K562 (cell line): ENCODE measurements at regions not wholly inside any gene's neighbourhood (a gene's known extent, or its start where the extent isn't known, plus 50 kb on each side); places are given as distances from the start of the nearest gene placed in this dataset.

Experiments used
- ATAC-seq: fragments of 200-7000 bp; cut with Tn5 transposase; 3 replicates; pipeline ENCODE4 v1.9.1; 2020; ENCODE audit warnings: moderate library complexity
- BruUV-seq: library from RNA; stranded (reverse); fragments of 400-500 nt; replicated peaks from 2 replicates; lab custom pipeline; 2021; lab: Mats Ljungman, UMichigan
- CTCF ChIA-PET: fragments of 300-600 bp; formaldehyde crosslinking; extraction: SDS; loops from one replicate; lab custom pipeline; 2021; ENCODE audit warnings: low intra/inter-chr PET ratio; lab: Yijun Ruan, JAX
- POLR2A ChIA-PET: fragments of 300-600, 350-650 bp; sonication (Branson Sonifier 250); formaldehyde crosslinking; extraction: SDS; loops from one replicate; lab custom pipeline; 2021; ENCODE audit warnings: antibody characterized with exemption, inconsistent platforms; lab: Yijun Ruan, JAX
- DNase-seq, 4 experiments: peaks; one replicate each; pipeline versions ENCODE4 v3.0.0 to v3.0.0-alpha.2; 2011 to 2018; ENCODE audit warnings: low spot score in 3 of 4, mixed read lengths in 3 of 4; ENCODE audit errors: extremely low read depth in 1 of 4
- FAIRE-seq: peaks from 2 replicates; lab custom pipeline; 2011; peaks lifted over from hg19 to GRCh38; lab: Jason Lieb, UNC
- H2AFZ ChIP-seq: 2 replicates; pipeline ENCODE4 v1.6.0; 2011; ENCODE audit warnings: low read depth, low read length, control low read depth, inconsistent platforms
- H3K27ac ChIP-seq: fragments of 200-600 bp; 3 replicates; pipeline ENCODE4 v1.8.0; 2011; ENCODE audit warnings: low read depth, mild to moderate bottlenecking, control low read depth, inconsistent platforms, low read length, moderate library complexity, mixed read lengths; ENCODE audit errors: extremely low read depth
- H3K27me3 ChIP-seq, 2 experiments: fragments of 300-600 bp in 1 of 2; 2 replicates in 1 of 2; 3 replicates in 1 of 2; pipeline versions ENCODE4 v1.6.0 to v1.8.0; 2011; ENCODE audit warnings: inconsistent platforms in 2 of 2, low read length in 2 of 2, mild to moderate bottlenecking in 1 of 2, mixed read lengths in 1 of 2, moderate library complexity in 1 of 2; ENCODE audit not compliant: control insufficient read depth in 2 of 2, insufficient read depth in 2 of 2
- H3K36me3 ChIP-seq: fragments of 300-600 bp; 3 replicates; pipeline ENCODE4 v1.8.0; 2011; ENCODE audit warnings: mild to moderate bottlenecking, low read length, inconsistent platforms; ENCODE audit not compliant: control insufficient read depth, insufficient read depth
- H3K4me1 ChIP-seq, 2 experiments: fragments of 200-600 bp in 1 of 2; replicated peaks in 1 of 2; 2 replicates in 1 of 2; 3 replicates in 1 of 2; pipeline versions ENCODE4 v1.5.1 to v1.8.0; 2011; ENCODE audit warnings: inconsistent platforms in 2 of 2, low read length in 2 of 2, mild to moderate bottlenecking in 1 of 2, mixed read lengths in 1 of 2, moderate library complexity in 1 of 2; ENCODE audit not compliant: control insufficient read depth in 2 of 2, insufficient read depth in 2 of 2
- H3K4me2 ChIP-seq: 2 replicates; pipeline ENCODE4 v1.6.1; 2011; ENCODE audit warnings: low read length, control low read depth, inconsistent platforms, mixed read lengths; ENCODE audit not compliant: insufficient read depth
- H3K4me3 ChIP-seq: fragments of 200-600 bp; sonication (generic), shearing (Covaris generic); 2 replicates; pipeline ENCODE4 v1.5.1; 2016; ENCODE audit warnings: control low read depth, inconsistent platforms
- H3K79me2 ChIP-seq: fragments of 200-600 bp; 3 replicates; pipeline ENCODE4 v1.8.0; 2011; ENCODE audit warnings: low read length, inconsistent platforms; ENCODE audit not compliant: control insufficient read depth, insufficient read depth
- H3K9ac ChIP-seq, 2 experiments: 2 replicates each; pipeline versions ENCODE4 v1.6.0 to v1.6.1; 2011; ENCODE audit warnings: low read depth in 2 of 2, low read length in 2 of 2, control low read depth in 1 of 2, inconsistent platforms in 1 of 2, mild to moderate bottlenecking in 1 of 2, mixed read lengths in 1 of 2; ENCODE audit not compliant: insufficient read depth in 1 of 2
- H3K9me1 ChIP-seq: one replicate; pipeline ENCODE4 v1.6.0; 2011; ENCODE audit warnings: inconsistent platforms, mild to moderate bottlenecking, low read length, moderate library complexity; ENCODE audit not compliant: control insufficient read depth, insufficient read depth
- H3K9me3 ChIP-seq: replicated peaks from 2 replicates; pipeline ENCODE4 v1.5.1; 2011; ENCODE audit warnings: low read depth, low read length, inconsistent platforms; ENCODE audit not compliant: control insufficient read depth, insufficient read depth
- H4K20me1 ChIP-seq: replicated peaks from 2 replicates; pipeline ENCODE4 v1.6.1; 2011; ENCODE audit warnings: low read length, inconsistent platforms, mixed read lengths; ENCODE audit not compliant: control insufficient read depth, insufficient read depth
- FOXK1 ChIP-seq: sonication (generic); formaldehyde crosslinking; IDR thresholded peaks from 2 replicates; pipeline ENCODE4 v1.8.0; 2022; ENCODE audit warnings: missing genetic modification reagents, mild to moderate bottlenecking, borderline replicate concordance
- HDAC8 ChIP-seq: fragments of 450-650 bp; IDR thresholded peaks from 2 replicates; pipeline ENCODE4 v1.6.1; 2016; ENCODE audit warnings: mild to moderate bottlenecking, missing genetic modification characterization, moderate library complexity, missing compliant biosample characterization
- HEY1 ChIP-seq: fragments of 250-450 bp; sonication (Bioruptor Pico); IDR thresholded peaks from 2 replicates; pipeline ENCODE4 v1.5.0; 2020; ENCODE audit warnings: mild to moderate bottlenecking, moderate library complexity, borderline replicate concordance
- PATZ1 ChIP-seq: fragments of 250-450 bp; sonication (Bioruptor Pico); IDR thresholded peaks from 2 replicates; pipeline ENCODE4 v1.5.0; 2020; ENCODE audit warnings: mild to moderate bottlenecking, borderline replicate concordance
- ZNF239 ChIP-seq: fragments of 250-450 bp; sonication (Bioruptor Pico); IDR thresholded peaks from 2 replicates; pipeline ENCODE4 v1.4.0; 2020; ENCODE audit warnings: mild to moderate bottlenecking
- WGBS: fragments of 100-300 bp; shearing (Covaris generic); methylation state at CpG from one replicate; pipeline ENCODE4 v1.1.6; 2016; ENCODE audit warnings: low coverage, mixed read lengths; ENCODE audit not compliant: insufficient coverage; ENCODE audit errors: missing lambda C conversion rate; 5-methylcytosine and 5-hydroxymethylcytosine counted together
- in situ Hi-C: fragments of 300-500 bp; cut with MboI; formaldehyde crosslinking; loops from 4 replicates; pipeline ENCODE4 v1.15.0; 2018; ENCODE audit warnings: inconsistent platforms, mixed read lengths
- intact Hi-C: fragments of 100-400 bp; cut with micrococcal nuclease; formaldehyde crosslinking; loops from 2 replicates; pipeline ENCODE4 v1.14.2; 2022

DNA sequence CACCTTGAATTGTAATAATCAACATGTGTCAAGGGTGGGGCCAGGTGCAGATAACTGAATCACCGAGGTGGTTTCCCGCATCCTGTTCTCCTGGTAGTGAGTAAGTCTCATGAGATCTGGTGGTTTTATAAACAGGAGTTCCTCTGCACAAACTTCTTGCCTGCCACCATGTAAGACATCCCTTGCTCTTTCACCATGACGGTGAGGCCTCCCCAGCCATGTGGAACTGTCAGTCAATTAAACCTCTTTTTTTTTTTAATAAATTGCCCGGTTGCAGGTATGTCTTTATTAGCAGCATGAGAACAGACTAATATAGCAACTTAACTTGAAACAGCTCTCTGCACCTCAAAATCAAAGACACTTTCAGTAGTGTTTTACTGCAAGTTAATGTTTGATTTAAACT lies 121.6 kb downstream of the OGFRL1 start:
- H4K20me1 ChIP-seq = no peaks in the 10 kb centered on the region
- H3K4me2 ChIP-seq = no peak overlapping the region
- no peak overlapping the region for H3K9ac ChIP-seq
- WGBS = 0% methylated on average over 4 of the region's 4 CpGs
- H3K27ac ChIP-seq = no peak overlapping the region
- TF ChIP-seq PATZ1 (CRISPR knock-in tag) = no peak
- no peak for TF ChIP-seq HEY1 (CRISPR knock-in tag)
- no peaks in the 10 kb centered on the region for H3K9me1 ChIP-seq
- no peaks in the 10 kb centered on the region for H3K4me1 ChIP-seq
- no peaks in the 10 kb centered on the region for H3K9me3 ChIP-seq
- BruUV-seq = no TSS peak
- no peak overlapping the region for H2AFZ ChIP-seq
- H3K36me3 ChIP-seq = no peaks in the 10 kb centered on the region
- in situ Hi-C loops (no loop called here), intact Hi-C loops (no loop called here)
- FAIRE-seq (no peak), ATAC-seq (no peak), DNase-seq (no peak)
- no peaks in the 10 kb centered on the region for H3K79me2 ChIP-seq
- no peak overlapping the region for H3K4me3 ChIP-seq
- CTCF ChIA-PET = no interaction called here
- POLR2A ChIA-PET = interaction anchor here (0.6 kb wide), 1 partner anchor 28 kb away, joined by 5 read pairs; no protein-coding TSS in a partner anchor
- no peaks in the 10 kb centered on the region for H3K27me3 ChIP-seq

GRCh38 chr6:71410681-71411080 lies 122.1 kb downstream of the OGFRL1 start:
- H2AFZ ChIP-seq = no peak overlapping the region
- no peak for FAIRE-seq

More at GRCh38 chr6:71410681-71411080, 122.1 kb downstream of the OGFRL1 start:
- no peak for DNase-seq
- H3K4me2 ChIP-seq = no peak overlapping the region
- no peaks in the 10 kb centered on the region for H3K9me3 ChIP-seq
- BruUV-seq = no TSS peak
- POLR2A ChIA-PET = interaction anchor here (0.7 kb wide), 1 partner anchor 11 kb away, joined by 4 read pairs; no protein-coding TSS in a partner anchor
- WGBS = 0% methylated on average over 1 of the region's 1 CpG
- intact Hi-C loops = no loop called here
- no peaks in the 10 kb centered on the region for H4K20me1 ChIP-seq
- no peaks in the 10 kb centered on the region for H3K79me2 ChIP-seq
- H3K27ac ChIP-seq = no peak overlapping the region
- ATAC-seq = no peak
- H3K36me3 ChIP-seq = no peaks in the 10 kb centered on the region
- no peak overlapping the region for H3K4me3 ChIP-seq
- H3K9ac ChIP-seq = no peak overlapping the region
- H3K9me1 ChIP-seq = no peaks in the 10 kb centered on the region
- TF ChIP-seq HDAC8 (tag) (no peak), FOXK1 (CRISPR knock-in tag) (no peak), ZNF239 (no peak)
- TF ChIP-seq, all 486 proteins: peak for 0
- Histone ChIP-seq H3K27me3 (no peaks in the 10 kb centered on the region), H3K4me1 (no peaks in the 10 kb centered on the region)
- in situ Hi-C loops = no loop called here
- CTCF ChIA-PET = no interaction called here
